HEK293T (cell line): ENCODE measurements at regions not wholly inside any gene's neighbourhood (a gene's known extent, or its start where the extent isn't known, plus 50 kb on each side); places are given as distances from the start of the nearest gene placed in this dataset.

ENCODE experiments used
- CTCF ChIA-PET: fragments of 350-600 bp; formaldehyde crosslinking; extraction: SDS; loops from one replicate; lab custom pipeline; 2021; ENCODE audit warnings: antibody characterized with exemption, inconsistent platforms; lab: Yijun Ruan, JAX
- POLR2A ChIA-PET: fragments of 350-600 bp; formaldehyde crosslinking; extraction: SDS; loops from one replicate; lab custom pipeline; 2020; ENCODE audit warnings: antibody characterized with exemption, inconsistent platforms; lab: Yijun Ruan, JAX
- DNase-seq: peaks from one replicate; pipeline ENCODE4 v3.0.0; 2012; ENCODE audit warnings: mixed read lengths; ENCODE audit errors: extremely low spot score
- ARNT ChIP-seq: fragments of 450-650 bp; IDR thresholded peaks from 2 replicates; pipeline ENCODE4 v1.6.1; 2017; ENCODE audit warnings: mild to moderate bottlenecking
- BHLHE40 ChIP-seq: fragments of 450-650 bp; IDR thresholded peaks from 2 replicates; pipeline ENCODE4 v1.6.1; 2016; ENCODE audit warnings: mild to moderate bottlenecking, moderate library complexity, borderline replicate concordance
- CTBP1 ChIP-seq: fragments of 450-650 bp; IDR thresholded peaks from 2 replicates; pipeline ENCODE4 v1.6.1; 2016; ENCODE audit warnings: borderline replicate concordance
- ELF4 ChIP-seq: fragments of 450-650 bp; IDR thresholded peaks from 2 replicates; pipeline ENCODE4 v1.6.1; 2017; ENCODE audit warnings: antibody characterized with exemption
- FOXA1 ChIP-seq: fragments of 450-650 bp; IDR thresholded peaks from 2 replicates; pipeline ENCODE4 v1.6.1; 2016; ENCODE audit warnings: mild to moderate bottlenecking
- FOXK2 ChIP-seq: fragments of 450-650 bp; IDR thresholded peaks from 2 replicates; pipeline ENCODE4 v1.6.1; 2016; ENCODE audit warnings: mild to moderate bottlenecking
- FOXM1 ChIP-seq: fragments of 450-650 bp; IDR thresholded peaks from 2 replicates; pipeline ENCODE4 v1.6.1; 2017; ENCODE audit warnings: mild to moderate bottlenecking, borderline replicate concordance
- HDGF ChIP-seq: fragments of 450-650 bp; IDR thresholded peaks from 2 replicates; pipeline ENCODE4 v1.6.1; 2017; ENCODE audit warnings: antibody characterized with exemption, borderline replicate concordance
- L3MBTL2 ChIP-seq: fragments of 450-650 bp; conservative IDR thresholded peaks from 2 replicates; pipeline ENCODE4 v1.6.1; 2016; ENCODE audit warnings: mild to moderate bottlenecking
- LEF1 ChIP-seq: fragments of 450-650 bp; IDR thresholded peaks from 2 replicates; pipeline ENCODE4 v1.6.1; 2017; ENCODE audit warnings: mild to moderate bottlenecking, borderline replicate concordance
- NFRKB ChIP-seq: fragments of 450-650 bp; IDR thresholded peaks from 2 replicates; pipeline ENCODE4 v1.6.1; 2016; ENCODE audit warnings: mild to moderate bottlenecking, moderate library complexity
- SP1 ChIP-seq: fragments of 450-650 bp; IDR thresholded peaks from 2 replicates; pipeline ENCODE4 v1.6.1; 2017
- SUZ12 ChIP-seq: fragments of 450-650 bp; IDR thresholded peaks from 2 replicates; pipeline ENCODE4 v1.6.1; 2016; ENCODE audit warnings: mild to moderate bottlenecking
- TARDBP ChIP-seq: fragments of 450-650 bp; IDR thresholded peaks from 2 replicates; pipeline ENCODE4 v1.6.1; 2016
- ZNF384 ChIP-seq: fragments of 450-650 bp; IDR thresholded peaks from 2 replicates; pipeline ENCODE4 v1.6.1; 2016
- TF ChIP-seq, protein P1 (sequence below): fragments of 450-650 bp; IDR thresholded peaks from 2 replicates; pipeline ENCODE4 v1.6.1; 2016

DNA sequence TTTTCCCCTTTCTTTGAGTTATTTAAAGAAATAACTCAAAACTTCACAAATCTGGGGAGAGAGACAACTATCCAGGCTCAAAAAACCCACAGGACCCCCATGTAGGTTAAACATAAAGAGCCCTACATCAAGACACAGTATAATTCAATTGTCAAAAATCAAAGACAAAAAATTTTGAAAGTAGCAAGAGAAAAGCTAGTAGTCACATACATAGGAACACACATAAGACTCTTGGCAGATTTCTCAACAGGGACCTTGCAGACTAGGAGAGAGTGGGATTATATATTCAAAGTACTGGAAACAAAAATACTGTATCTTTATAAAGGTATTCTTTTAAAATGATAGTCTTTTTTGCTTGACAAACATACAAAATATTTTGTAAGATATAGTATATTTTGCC, 296.9 kb downstream of the OSTF1 start:
- ChIA-PET POLR2A (no interaction called here), CTCF (no interaction called here)
- DNase-seq, result no peak
- no peak for TF ChIP-seq CTBP1

GRCh38 chr9:75389101-75389500, 300.8 kb downstream of the OSTF1 start:
- DNase-seq, result no peak
- TF ChIP-seq SUZ12 (no peak), L3MBTL2 (no peak)
- TF ChIP-seq, protein P1, sequence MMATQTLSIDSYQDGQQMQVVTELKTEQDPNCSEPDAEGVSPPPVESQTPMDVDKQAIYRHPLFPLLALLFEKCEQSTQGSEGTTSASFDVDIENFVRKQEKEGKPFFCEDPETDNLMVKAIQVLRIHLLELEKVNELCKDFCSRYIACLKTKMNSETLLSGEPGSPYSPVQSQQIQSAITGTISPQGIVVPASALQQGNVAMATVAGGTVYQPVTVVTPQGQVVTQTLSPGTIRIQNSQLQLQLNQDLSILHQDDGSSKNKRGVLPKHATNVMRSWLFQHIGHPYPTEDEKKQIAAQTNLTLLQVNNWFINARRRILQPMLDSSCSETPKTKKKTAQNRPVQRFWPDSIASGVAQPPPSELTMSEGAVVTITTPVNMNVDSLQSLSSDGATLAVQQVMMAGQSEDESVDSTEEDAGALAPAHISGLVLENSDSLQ, result no peak
- ChIA-PET CTCF (no interaction called here), POLR2A (no interaction called here)

GRCh38 chr9:75390951-75391350, 302.6 kb downstream of the OSTF1 start:
- TF ChIP-seq TARDBP, result no peak
- no peak for TF ChIP-seq NFRKB
- TF ChIP-seq FOXM1, result no peak
- no peak for TF ChIP-seq FOXK2
- TF ChIP-seq, protein P1, result no peak
- TF ChIP-seq SUZ12, result no peak
- TF ChIP-seq FOXA1, result no peak
- no peak for TF ChIP-seq LEF1
- no peak for TF ChIP-seq ARNT
- TF ChIP-seq SP1, result no peak
- TF ChIP-seq CTBP1, result no peak
- no peak for TF ChIP-seq ZNF384
- DNase-seq, result peak; percentile 26
- POLR2A ChIA-PET, result no interaction called here
- CTCF ChIA-PET, result no interaction called here

GRCh38 chr9:75391497-75391896, 303.2 kb downstream of the OSTF1 start:
- POLR2A ChIA-PET, result no interaction called here
- no peak for DNase-seq
- CTCF ChIA-PET, result no interaction called here
- TF ChIP-seq FOXA1, result no peak
- no peak for TF ChIP-seq HDGF
- TF ChIP-seq LEF1, result no peak
- TF ChIP-seq TARDBP, result no peak
- TF ChIP-seq FOXM1, result no peak
- TF ChIP-seq SUZ12, result no peak
- TF ChIP-seq, protein P1, result no peak
- TF ChIP-seq NFRKB, result no peak
- no peak for TF ChIP-seq ELF4
- TF ChIP-seq FOXK2, result no peak
- no peak for TF ChIP-seq ZNF384
- no peak for TF ChIP-seq BHLHE40
- TF ChIP-seq L3MBTL2, result no peak
- no peak for TF ChIP-seq CTBP1
- TF ChIP-seq SP1, result no peak
- no peak for TF ChIP-seq ARNT

- ChIA-PET POLR2A (no interaction called here), CTCF (no interaction called here)
- no peak for DNase-seq
- TF ChIP-seq FOXM1, result no peak
- no peak for TF ChIP-seq L3MBTL2
- TF ChIP-seq SP1, result no peak
- no peak for TF ChIP-seq ARNT
- TF ChIP-seq FOXA1, result no peak
- no peak for TF ChIP-seq LEF1
- TF ChIP-seq BHLHE40, result no peak
- TF ChIP-seq NFRKB, result no peak
- TF ChIP-seq ZNF384, result no peak
- no peak for TF ChIP-seq FOXK2
- TF ChIP-seq, protein P1, result no peak
- no peak for TF ChIP-seq HDGF
- TF ChIP-seq CTBP1, result no peak
- no peak for TF ChIP-seq TARDBP
- TF ChIP-seq ELF4, result no peak
- TF ChIP-seq SUZ12, result no peak
These were observed 307.0 kb downstream of the OSTF1 start for GRCh38 chr9:75395336-75395735.

DNA sequence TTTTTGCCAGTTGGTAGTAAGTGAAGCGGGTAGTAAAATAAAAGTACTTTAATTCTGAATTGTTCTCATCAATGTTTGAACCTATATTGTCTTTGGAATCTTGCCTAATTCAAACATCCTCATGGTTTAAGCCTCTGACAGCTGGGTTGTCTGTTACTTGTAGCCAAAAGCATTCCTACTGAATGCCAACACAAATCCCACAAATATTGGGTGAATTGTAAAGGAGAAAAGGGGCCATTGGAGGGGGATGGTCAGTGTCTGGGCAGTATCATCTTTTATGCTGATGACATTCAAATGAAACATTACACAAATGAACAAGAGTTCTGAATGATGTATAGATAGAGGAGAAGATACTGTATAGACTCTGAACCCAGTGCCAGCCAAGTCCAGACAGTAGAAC, 309.5 kb downstream of the OSTF1 start:
- ChIA-PET POLR2A (no interaction called here), CTCF (no interaction called here)
- TF ChIP-seq ARNT, result no peak
- no peak for TF ChIP-seq FOXA1
- TF ChIP-seq SP1, result no peak
- no peak for TF ChIP-seq LEF1
- no peak for TF ChIP-seq CTBP1
- no peak for TF ChIP-seq BHLHE40
- no peak for TF ChIP-seq FOXK2
- no peak for TF ChIP-seq FOXM1
- no peak for TF ChIP-seq TARDBP
- no peak for TF ChIP-seq ELF4
- TF ChIP-seq ZNF384, result no peak
- TF ChIP-seq HDGF, result no peak
- no peak for TF ChIP-seq SUZ12
- TF ChIP-seq NFRKB, result no peak
- TF ChIP-seq, protein P1, result no peak
- no peak for TF ChIP-seq L3MBTL2
- DNase-seq, result no peak
